GM12872 (cell line): ENCODE measurements at regions not wholly inside any gene's neighbourhood (a gene's known extent, or its start where the extent isn't known, plus 50 kb on each side); places are given as distances from the start of the nearest gene placed in this dataset.

ENCODE experiments used
- CTCF ChIP-seq: IDR thresholded peaks from 3 replicates; pipeline ENCODE4 v1.5.1; 2011; ENCODE audit warnings: low read depth, mild to moderate bottlenecking, low read length, moderate library complexity; ENCODE audit not compliant: insufficient read depth

- TF ChIP-seq CTCF, result no peak
Observed at GRCh38 chr5:126044111-126044668, 379.0 kb upstream of the GRAMD2B start.

GRCh38 chr5:126044931-126045565, 378.2 kb upstream of the GRAMD2B start:
- TF ChIP-seq CTCF, result no peak

GRCh38 chr5:126046318-126046717, 376.9 kb upstream of the GRAMD2B start:
- no peak for TF ChIP-seq CTCF

- TF ChIP-seq CTCF, result no peak
Observed at GRCh38 chr5:126046846-126047571, 376.2 kb upstream of the GRAMD2B start.

GRCh38 chr5:126052120-126052519, 371.1 kb upstream of the GRAMD2B start:
- no peak for TF ChIP-seq CTCF

GRCh38 chr5:126052791-126053190, 370.4 kb upstream of the GRAMD2B start:
- TF ChIP-seq CTCF, result no peak

- no peak for TF ChIP-seq CTCF
Observed at GRCh38 chr5:126053630-126054029, 369.6 kb upstream of the GRAMD2B start.
